ENCODE measurements at regions not wholly inside any gene's neighbourhood (a gene's known extent, or its start where the extent isn't known, plus 50 kb on each side); places are given as distances from the start of the nearest gene placed in this dataset.

DNA sequence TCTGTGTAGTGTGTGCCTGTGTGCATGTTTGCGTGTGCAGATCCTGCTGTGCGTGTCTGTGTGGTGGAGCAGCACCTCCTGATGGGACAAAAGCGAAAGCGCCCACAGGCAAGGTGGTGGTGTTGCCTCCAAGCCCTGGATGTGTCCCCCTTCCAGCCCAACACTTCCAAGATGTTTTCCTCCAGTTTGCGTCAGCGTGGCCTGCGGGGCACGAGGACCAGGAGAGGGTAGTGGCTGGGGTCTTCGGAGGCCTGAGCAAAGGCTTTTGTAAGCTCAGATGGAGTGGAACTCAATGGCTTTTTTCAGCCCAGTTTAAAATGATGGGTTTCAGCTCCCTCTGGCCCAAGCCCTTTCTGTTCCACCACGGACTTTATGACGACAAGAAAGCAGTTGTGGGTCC, 209.5 kb downstream of the IRX2 start:
- Histone ChIP-seq H3K9me2 (replicated peaks; ENCODE audit: insufficient read depth, low read length) (no peaks in the 10 kb centered on the region), H3K36me3 (ENCODE audit: low read length) (no peaks in the 10 kb centered on the region), H3K9ac (ENCODE audit: low read length) (no peak overlapping the region), H3K27ac (ENCODE audit: low read depth, low read length) (no peak overlapping the region), H3K4me2 (ENCODE audit: low read depth, low read length, poor library complexity, severe bottlenecking) (no peak overlapping the region), H3K9me3 (ENCODE audit: insufficient read depth, low read length) (no peaks in the 10 kb centered on the region), H4K20me1 (ENCODE audit: low read depth, low read length) (no peaks in the 10 kb centered on the region), H2AFZ (ENCODE audit: low read depth, low read length, severe bottlenecking) (no peak overlapping the region), H3K4me3 (ENCODE audit: insufficient read depth, low read length, poor library complexity, severe bottlenecking) (no peak overlapping the region), H3K79me2 (ENCODE audit: insufficient read depth, low read length) (no peaks in the 10 kb centered on the region), H3K27me3 (ENCODE audit: low read length) (no peaks in the 10 kb centered on the region), H3F3A (ENCODE audit: insufficient read depth) (no peaks in the 10 kb centered on the region)
- TF ChIP-seq, protein P1, sequence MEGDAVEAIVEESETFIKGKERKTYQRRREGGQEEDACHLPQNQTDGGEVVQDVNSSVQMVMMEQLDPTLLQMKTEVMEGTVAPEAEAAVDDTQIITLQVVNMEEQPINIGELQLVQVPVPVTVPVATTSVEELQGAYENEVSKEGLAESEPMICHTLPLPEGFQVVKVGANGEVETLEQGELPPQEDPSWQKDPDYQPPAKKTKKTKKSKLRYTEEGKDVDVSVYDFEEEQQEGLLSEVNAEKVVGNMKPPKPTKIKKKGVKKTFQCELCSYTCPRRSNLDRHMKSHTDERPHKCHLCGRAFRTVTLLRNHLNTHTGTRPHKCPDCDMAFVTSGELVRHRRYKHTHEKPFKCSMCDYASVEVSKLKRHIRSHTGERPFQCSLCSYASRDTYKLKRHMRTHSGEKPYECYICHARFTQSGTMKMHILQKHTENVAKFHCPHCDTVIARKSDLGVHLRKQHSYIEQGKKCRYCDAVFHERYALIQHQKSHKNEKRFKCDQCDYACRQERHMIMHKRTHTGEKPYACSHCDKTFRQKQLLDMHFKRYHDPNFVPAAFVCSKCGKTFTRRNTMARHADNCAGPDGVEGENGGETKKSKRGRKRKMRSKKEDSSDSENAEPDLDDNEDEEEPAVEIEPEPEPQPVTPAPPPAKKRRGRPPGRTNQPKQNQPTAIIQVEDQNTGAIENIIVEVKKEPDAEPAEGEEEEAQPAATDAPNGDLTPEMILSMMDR (IDR thresholded peaks at IDR 0.05; ENCODE audit: insufficient read depth, low read length, poor library complexity, severe bottlenecking) = no peak
- no peak for TF ChIP-seq EZH2phosphoT487 (conservative IDR thresholded peaks at IDR 0.05; ENCODE audit: low read length)

DNA sequence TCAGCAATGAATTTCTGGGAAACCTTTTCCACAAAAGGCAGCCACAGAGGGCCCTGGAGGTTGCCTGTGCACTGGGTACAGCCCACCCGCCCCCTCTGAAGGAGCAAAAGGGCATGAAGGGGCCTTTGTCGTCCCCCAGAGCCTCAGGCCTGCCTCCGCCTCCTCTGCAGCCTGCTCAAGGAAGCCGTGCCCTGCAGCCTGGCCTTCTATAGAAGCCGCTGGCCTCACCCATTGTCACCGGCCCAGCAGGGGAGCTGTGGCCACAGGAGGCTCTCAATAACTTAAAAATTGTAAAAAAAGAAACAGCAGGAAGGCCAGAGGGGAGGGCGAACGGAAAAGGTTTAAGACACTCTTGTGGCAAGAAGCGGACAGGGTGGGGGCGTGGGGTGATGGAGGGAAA, 213.3 kb downstream of the IRX2 start:
- TF ChIP-seq, protein P1 (IDR thresholded peaks at IDR 0.05; ENCODE audit: insufficient read depth, low read length, poor library complexity, severe bottlenecking) = no peak
- no peak for TF ChIP-seq EZH2phosphoT487 (conservative IDR thresholded peaks at IDR 0.05; ENCODE audit: low read length)
- Histone ChIP-seq H3K4me2 (ENCODE audit: low read depth, low read length, poor library complexity, severe bottlenecking) (no peak overlapping the region), H3K36me3 (ENCODE audit: low read length) (no peaks in the 10 kb centered on the region), H3F3A (ENCODE audit: insufficient read depth) (no peaks in the 10 kb centered on the region), H4K20me1 (ENCODE audit: low read depth, low read length) (no peaks in the 10 kb centered on the region), H3K9me3 (ENCODE audit: insufficient read depth, low read length) (no peaks in the 10 kb centered on the region), H3K9me2 (replicated peaks; ENCODE audit: insufficient read depth, low read length) (no peaks in the 10 kb centered on the region), H3K4me3 (ENCODE audit: insufficient read depth, low read length, poor library complexity, severe bottlenecking) (no peak overlapping the region), H2AFZ (ENCODE audit: low read depth, low read length, severe bottlenecking) (no peak overlapping the region), H3K27ac (ENCODE audit: low read depth, low read length) (no peak overlapping the region), H3K79me2 (ENCODE audit: insufficient read depth, low read length) (no peaks in the 10 kb centered on the region), H3K9ac (ENCODE audit: low read length) (no peak overlapping the region), H3K27me3 (ENCODE audit: low read length) (no peaks in the 10 kb centered on the region)

DNA sequence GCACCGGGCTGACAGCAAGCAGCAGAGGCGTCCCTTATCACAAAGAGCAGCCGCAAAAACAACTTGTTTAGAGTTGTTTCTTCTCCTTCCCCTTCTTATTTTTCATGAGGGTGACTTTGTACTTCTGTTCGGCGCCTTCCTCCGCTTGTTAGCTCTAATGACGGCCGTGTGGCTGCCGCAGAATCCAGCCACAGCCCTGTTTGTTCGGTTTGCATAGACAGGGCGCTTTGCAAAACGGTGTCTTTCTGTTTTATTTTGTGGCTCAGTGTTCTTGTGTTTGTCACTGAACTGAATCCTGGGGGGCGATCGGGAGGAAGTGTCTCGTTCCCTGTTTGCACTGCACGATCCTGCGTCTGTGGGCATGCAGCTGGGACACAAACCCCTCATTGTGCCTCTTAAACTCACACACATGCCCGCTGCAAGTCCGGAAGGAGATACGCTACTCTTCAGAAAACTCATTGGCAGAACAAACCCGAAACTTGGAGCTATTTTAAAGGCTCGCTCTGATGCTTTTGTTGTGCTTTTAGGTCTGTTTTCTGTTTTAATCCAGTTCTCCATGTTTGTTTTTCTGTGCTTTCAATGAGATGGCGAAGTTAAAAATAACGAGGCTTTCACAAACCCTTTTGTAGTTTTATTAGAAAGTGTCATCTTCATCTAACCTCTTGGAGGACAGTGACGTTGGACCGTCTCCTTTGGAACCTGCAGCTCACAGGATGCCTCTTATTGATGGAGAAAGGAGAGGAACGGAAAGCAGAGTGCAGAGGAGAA, 213.9 kb downstream of the IRX2 start:
- H2AFZ ChIP-seq (ENCODE audit: low read depth, low read length, severe bottlenecking) = no peak overlapping the region
- H3K4me2 ChIP-seq (ENCODE audit: low read depth, low read length, poor library complexity, severe bottlenecking) = no peak overlapping the region
- H3K9ac ChIP-seq (ENCODE audit: low read length) = no peak overlapping the region

DNA sequence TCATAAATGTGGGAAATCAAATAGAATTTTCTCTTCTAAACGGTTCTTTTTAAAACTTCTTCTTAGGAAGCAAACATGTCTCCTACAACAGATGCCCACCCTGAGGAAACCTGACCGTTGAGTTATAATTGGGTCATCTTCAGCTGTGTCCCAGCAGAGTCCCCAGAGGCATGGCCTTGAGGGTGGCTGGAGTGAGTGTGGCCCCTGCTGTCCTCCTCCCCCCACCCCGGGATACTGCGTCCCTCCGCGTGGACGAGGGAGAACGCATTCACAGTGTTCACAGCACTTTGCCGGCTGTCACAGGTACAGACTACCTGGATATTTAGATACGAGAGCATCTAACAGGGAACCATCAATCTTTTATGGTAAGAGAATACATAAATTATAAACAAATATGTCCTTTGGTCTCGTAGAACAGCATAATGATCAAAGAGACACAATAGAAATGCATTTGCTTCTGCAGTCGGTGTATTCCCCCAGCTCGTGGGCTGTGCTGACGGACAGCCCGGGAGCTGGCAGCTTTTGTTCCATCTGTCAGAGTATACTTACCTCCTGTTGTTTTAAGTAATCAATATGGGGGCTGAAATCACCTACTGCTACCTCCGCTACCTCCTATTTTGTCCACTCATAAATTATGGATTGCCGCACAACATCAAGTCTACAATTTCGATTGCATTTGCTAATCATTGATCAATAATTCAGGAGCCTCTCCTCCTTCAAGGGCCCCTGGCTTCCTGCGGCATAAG, 214.7 kb downstream of the IRX2 start:
- H3K9me2 ChIP-seq (replicated peaks; ENCODE audit: insufficient read depth, low read length) = no peaks in the 10 kb centered on the region
- no peaks in the 10 kb centered on the region for H3F3A ChIP-seq (ENCODE audit: insufficient read depth)
- H3K4me2 ChIP-seq (ENCODE audit: low read depth, low read length, poor library complexity, severe bottlenecking) = no peak overlapping the region
- H3K9ac ChIP-seq (ENCODE audit: low read length) = no peak overlapping the region
- H3K27me3 ChIP-seq (ENCODE audit: low read length) = no peaks in the 10 kb centered on the region
- no peak overlapping the region for H3K27ac ChIP-seq (ENCODE audit: low read depth, low read length)
- H2AFZ ChIP-seq (ENCODE audit: low read depth, low read length, severe bottlenecking) = no peak overlapping the region
- H4K20me1 ChIP-seq (ENCODE audit: low read depth, low read length) = no peaks in the 10 kb centered on the region
- H3K4me3 ChIP-seq (ENCODE audit: insufficient read depth, low read length, poor library complexity, severe bottlenecking) = no peak overlapping the region
- TF ChIP-seq, protein P1 (IDR thresholded peaks at IDR 0.05; ENCODE audit: insufficient read depth, low read length, poor library complexity, severe bottlenecking) = no peak
- no peak for TF ChIP-seq EZH2phosphoT487 (conservative IDR thresholded peaks at IDR 0.05; ENCODE audit: low read length)
- no peaks in the 10 kb centered on the region for H3K79me2 ChIP-seq (ENCODE audit: insufficient read depth, low read length)
- H3K36me3 ChIP-seq (ENCODE audit: low read length) = no peaks in the 10 kb centered on the region
- H3K9me3 ChIP-seq (ENCODE audit: insufficient read depth, low read length) = no peaks in the 10 kb centered on the region

More for the DNA sequence above, 213.9 kb downstream of the IRX2 start:
- no peaks in the 10 kb centered on the region for H3K27me3 ChIP-seq (ENCODE audit: low read length)
- no peaks in the 10 kb centered on the region for H3K9me2 ChIP-seq (replicated peaks; ENCODE audit: insufficient read depth, low read length)
- H3K36me3 ChIP-seq (ENCODE audit: low read length) = no peaks in the 10 kb centered on the region
- no peaks in the 10 kb centered on the region for H3K79me2 ChIP-seq (ENCODE audit: insufficient read depth, low read length)
- H3K27ac ChIP-seq (ENCODE audit: low read depth, low read length) = no peak overlapping the region
- H4K20me1 ChIP-seq (ENCODE audit: low read depth, low read length) = no peaks in the 10 kb centered on the region
- H3F3A ChIP-seq (ENCODE audit: insufficient read depth) = no peaks in the 10 kb centered on the region
- no peaks in the 10 kb centered on the region for H3K9me3 ChIP-seq (ENCODE audit: insufficient read depth, low read length)
- no peak overlapping the region for H3K4me3 ChIP-seq (ENCODE audit: insufficient read depth, low read length, poor library complexity, severe bottlenecking)
- TF ChIP-seq EZH2phosphoT487 (conservative IDR thresholded peaks at IDR 0.05; ENCODE audit: low read length) = no peak
